ENCODE measurements at regions not wholly inside any gene's neighbourhood (a gene's known extent, or its start where the extent isn't known, plus 50 kb on each side); places are given as distances from the start of the nearest gene placed in this dataset.
A peak's percentile ranks its signal among the peaks of the same experiment; 100 is the strongest.
"Not testable (repeated sequence)": the region's sequence is repeated elsewhere in the genome, so short reads cannot be mapped to it uniquely, and the experiment has no call there.

- no peaks in the 10 kb centered on the region for H3K4me1 ChIP-seq
- peaks cover 4 to 20% (median 7%) of the 10 kb centered on the region in 4 donors for H3K9me3 ChIP-seq
- H3K36me3 ChIP-seq = no peaks in the 10 kb centered on the region
- no peaks in the 10 kb centered on the region for H3K27me3 ChIP-seq
- DNase-seq (no peak), ATAC-seq (ENCODE audit: low FRiP score in 2 of 2) (no peak)
- H3K4me3 ChIP-seq = no peak overlapping the region
- H3K27ac ChIP-seq = no peak overlapping the region
- 70 to 88% methylated on average over 1 of the region's 1 CpG for WGBS, 2 donors
- no peak for TF ChIP-seq POLR2A (IDR thresholded peaks at IDR 0.05)
- TF ChIP-seq CTCF (IDR thresholded peaks at IDR 0.05) = no peak
- TF ChIP-seq EP300 (IDR thresholded peaks at IDR 0.05) = no peak
- TF ChIP-seq POLR2AphosphoS5 (IDR thresholded peaks at IDR 0.05) = no peak
Observed at GRCh38 chr12:46990211-46990610, 89.2 kb upstream of the PCED1B start.

GRCh38 chr12:46992051-46992450 is 87.4 kb upstream of the PCED1B start:
- DNase-seq = peak in 1 of 2 donors; percentile 16
- peaks cover 4 to 20% (median 7%) of the 10 kb centered on the region in 4 donors for H3K9me3 ChIP-seq
- H3K36me3 ChIP-seq; H3K4me1 ChIP-seq; H3K4me3 ChIP-seq; ATAC-seq (ENCODE audit: low FRiP score in 2 of 2); H3K27me3 ChIP-seq; H3K27ac ChIP-seq: not testable (repeated sequence)
- WGBS, 2 donors = 83 to 91% methylated on average over 5 to 6 of the region's 6 CpGs

- no peaks in the 10 kb centered on the region for H3K9me3 ChIP-seq
- no peak overlapping the region for H3K27ac ChIP-seq
- WGBS, 2 donors = 82 to 85% methylated on average over 5 of the region's 5 CpGs
- DNase-seq (no peak), ATAC-seq (ENCODE audit: low FRiP score in 2 of 2) (no peak)
- H3K4me1 ChIP-seq = no peaks in the 10 kb centered on the region
- no peak overlapping the region for H3K4me3 ChIP-seq
- no peak for TF ChIP-seq POLR2A (IDR thresholded peaks at IDR 0.05)
- no peaks in the 10 kb centered on the region for H3K27me3 ChIP-seq
- no peaks in the 10 kb centered on the region for H3K36me3 ChIP-seq
Observed at GRCh38 chr12:46998811-46999368, 80.5 kb upstream of the PCED1B start.

- Histone ChIP-seq H3K4me1 (no peaks in the 10 kb centered on the region), H3K27ac (no peak overlapping the region), H3K27me3 (no peaks in the 10 kb centered on the region), H3K36me3 (no peaks in the 10 kb centered on the region), H3K9me3 (no peaks in the 10 kb centered on the region), H3K4me3 (no peak overlapping the region)
- DNase-seq = no peak
- no peak for ATAC-seq (ENCODE audit: low FRiP score in 2 of 2)
- TF ChIP-seq POLR2AphosphoS5 (IDR thresholded peaks at IDR 0.05) = no peak
- TF ChIP-seq CTCF (IDR thresholded peaks at IDR 0.05) = no peak
- no peak for TF ChIP-seq POLR2A (IDR thresholded peaks at IDR 0.05)
- no peak for TF ChIP-seq EP300 (IDR thresholded peaks at IDR 0.05)
- WGBS, 2 donors = 51 to 70% methylated on average over 2 of the region's 2 CpGs
Observed at GRCh38 chr12:47004634-47005033, 74.8 kb upstream of the PCED1B start.

GRCh38 chr12:47007048-47007447 is 72.4 kb upstream of the PCED1B start:
- Histone ChIP-seq H3K4me3 (no peak overlapping the region), H3K4me1 (no peaks in the 10 kb centered on the region), H3K27me3 (no peaks in the 10 kb centered on the region), H3K27ac (no peak overlapping the region), H3K36me3 (no peaks in the 10 kb centered on the region), H3K9me3 (no peaks in the 10 kb centered on the region)
- ATAC-seq (ENCODE audit: low FRiP score in 2 of 2) (no peak), DNase-seq (no peak)
- TF ChIP-seq CTCF (IDR thresholded peaks at IDR 0.05) = no peak
- TF ChIP-seq POLR2AphosphoS5 (IDR thresholded peaks at IDR 0.05) = no peak
- TF ChIP-seq EP300 (IDR thresholded peaks at IDR 0.05) = no peak
- TF ChIP-seq POLR2A (IDR thresholded peaks at IDR 0.05) = no peak
- WGBS, 2 donors = 85 to 87% methylated on average over 3 of the region's 3 CpGs

- no peak for TF ChIP-seq POLR2A (IDR thresholded peaks at IDR 0.05)
- no peak for TF ChIP-seq POLR2AphosphoS5 (IDR thresholded peaks at IDR 0.05)
- TF ChIP-seq CTCF (IDR thresholded peaks at IDR 0.05) = no peak
- no peak for TF ChIP-seq EP300 (IDR thresholded peaks at IDR 0.05)
- Histone ChIP-seq H3K4me3 (no peak overlapping the region), H3K4me1 (no peaks in the 10 kb centered on the region), H3K9me3 (no peaks in the 10 kb centered on the region), H3K27ac (no peak overlapping the region), H3K27me3 (no peaks in the 10 kb centered on the region), H3K36me3 (no peaks in the 10 kb centered on the region)
- DNase-seq (no peak), ATAC-seq (ENCODE audit: low FRiP score in 2 of 2) (no peak)
- WGBS, 2 donors = 92 to 96% methylated on average over 1 of the region's 1 CpG
Observed at GRCh38 chr12:47012552-47012951, 66.9 kb upstream of the PCED1B start.
